ENCODE measurements at regions not wholly inside any gene's neighbourhood (a gene's known extent, or its start where the extent isn't known, plus 50 kb on each side); places are given as distances from the start of the nearest gene placed in this dataset.

DNA sequence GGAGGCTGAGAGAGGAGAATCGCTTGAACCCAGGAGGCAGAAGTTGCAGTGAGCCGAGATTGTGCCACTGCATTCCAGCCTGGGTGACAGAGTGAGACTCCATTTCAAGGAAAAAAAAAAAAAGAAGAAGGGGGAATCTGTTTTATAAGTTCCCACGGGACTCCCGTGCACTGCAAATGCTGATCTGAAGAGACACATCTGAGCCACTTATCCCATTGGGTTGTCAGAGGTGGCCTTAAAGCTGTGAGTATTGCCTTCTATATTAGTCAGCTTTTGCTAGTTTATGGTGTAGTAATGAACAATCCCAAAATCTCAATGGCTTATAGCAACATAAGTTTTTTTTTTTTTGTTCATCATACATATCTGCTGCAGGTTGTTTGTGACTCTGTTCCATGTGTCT lies 82.8 kb downstream of the MRM1 start:
- H3K4me1 ChIP-seq (ENCODE audit: insufficient read depth, low read length), result no peaks in the 10 kb centered on the region
- TF ChIP-seq, protein P1, sequence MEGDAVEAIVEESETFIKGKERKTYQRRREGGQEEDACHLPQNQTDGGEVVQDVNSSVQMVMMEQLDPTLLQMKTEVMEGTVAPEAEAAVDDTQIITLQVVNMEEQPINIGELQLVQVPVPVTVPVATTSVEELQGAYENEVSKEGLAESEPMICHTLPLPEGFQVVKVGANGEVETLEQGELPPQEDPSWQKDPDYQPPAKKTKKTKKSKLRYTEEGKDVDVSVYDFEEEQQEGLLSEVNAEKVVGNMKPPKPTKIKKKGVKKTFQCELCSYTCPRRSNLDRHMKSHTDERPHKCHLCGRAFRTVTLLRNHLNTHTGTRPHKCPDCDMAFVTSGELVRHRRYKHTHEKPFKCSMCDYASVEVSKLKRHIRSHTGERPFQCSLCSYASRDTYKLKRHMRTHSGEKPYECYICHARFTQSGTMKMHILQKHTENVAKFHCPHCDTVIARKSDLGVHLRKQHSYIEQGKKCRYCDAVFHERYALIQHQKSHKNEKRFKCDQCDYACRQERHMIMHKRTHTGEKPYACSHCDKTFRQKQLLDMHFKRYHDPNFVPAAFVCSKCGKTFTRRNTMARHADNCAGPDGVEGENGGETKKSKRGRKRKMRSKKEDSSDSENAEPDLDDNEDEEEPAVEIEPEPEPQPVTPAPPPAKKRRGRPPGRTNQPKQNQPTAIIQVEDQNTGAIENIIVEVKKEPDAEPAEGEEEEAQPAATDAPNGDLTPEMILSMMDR (IDR thresholded peaks at IDR 0.05; ENCODE audit: borderline replicate concordance, extremely low read depth, low read length, poor library complexity, severe bottlenecking), result no peak
- no peak overlapping the region for H3K9ac ChIP-seq (ENCODE audit: low read depth, low read length)
- H3K27ac ChIP-seq (ENCODE audit: low read length), result no peak overlapping the region
- H3K36me3 ChIP-seq (ENCODE audit: insufficient read depth, low read length), result no peaks in the 10 kb centered on the region
- no peak overlapping the region for H2AFZ ChIP-seq (ENCODE audit: low read depth, low read length)
- no peak overlapping the region for H3K4me2 ChIP-seq (ENCODE audit: insufficient read depth, low read length)
- no peaks in the 10 kb centered on the region for H3K79me2 ChIP-seq (ENCODE audit: insufficient read depth, low read length)
- ATAC-seq (ENCODE audit: insufficient read depth, low read depth), result no peak
- H3K4me3 ChIP-seq (ENCODE audit: low read depth in 1 of 2, low read length in 2 of 2), result no peak overlapping the region
- H4K20me1 ChIP-seq (ENCODE audit: insufficient read depth, low read length), result peaks cover 4% of the 10 kb centered on the region; the same call in 1 of the 2 replicates
- no peak for DNase-seq
- H3K9me3 ChIP-seq (ENCODE audit: insufficient read depth, low read length, severe bottlenecking), result no peaks in the 10 kb centered on the region
- no peaks in the 10 kb centered on the region for H3K27me3 ChIP-seq (ENCODE audit: insufficient read depth, low read length, poor library complexity)

- TF ChIP-seq, protein P1 (IDR thresholded peaks at IDR 0.05; ENCODE audit: borderline replicate concordance, extremely low read depth, low read length, poor library complexity, severe bottlenecking), result no peak
- TF ChIP-seq EZH2 (IDR thresholded peaks at IDR 0.05; ENCODE audit: borderline replicate concordance, low read depth, low read length, severe bottlenecking), result no peak
- Histone ChIP-seq H3K4me1 (ENCODE audit: insufficient read depth, low read length) (no peaks in the 10 kb centered on the region), H3K36me3 (ENCODE audit: insufficient read depth, low read length) (no peaks in the 10 kb centered on the region), H3K27me3 (ENCODE audit: insufficient read depth, low read length, poor library complexity) (peaks cover 2% of the 10 kb centered on the region), H3K9me3 (ENCODE audit: insufficient read depth, low read length, severe bottlenecking) (no peaks in the 10 kb centered on the region), H4K20me1 (ENCODE audit: insufficient read depth, low read length) (peaks cover 4% of the 10 kb centered on the region; the same call in 1 of the 2 replicates), H3K27ac (ENCODE audit: low read length) (no peak overlapping the region), H3K79me2 (ENCODE audit: insufficient read depth, low read length) (no peaks in the 10 kb centered on the region), H2AFZ (ENCODE audit: low read depth, low read length) (no peak overlapping the region), H3K4me3 (ENCODE audit: low read depth in 1 of 2, low read length in 2 of 2) (no peak overlapping the region), H3K4me2 (ENCODE audit: insufficient read depth, low read length) (no peak overlapping the region), H3K9ac (ENCODE audit: low read depth, low read length) (no peak overlapping the region)
- DNase-seq (no peak), ATAC-seq (ENCODE audit: insufficient read depth, low read depth) (no peak)
Observed at GRCh38 chr17:36686123-36686669, 84.8 kb downstream of the MRM1 start.

DNA sequence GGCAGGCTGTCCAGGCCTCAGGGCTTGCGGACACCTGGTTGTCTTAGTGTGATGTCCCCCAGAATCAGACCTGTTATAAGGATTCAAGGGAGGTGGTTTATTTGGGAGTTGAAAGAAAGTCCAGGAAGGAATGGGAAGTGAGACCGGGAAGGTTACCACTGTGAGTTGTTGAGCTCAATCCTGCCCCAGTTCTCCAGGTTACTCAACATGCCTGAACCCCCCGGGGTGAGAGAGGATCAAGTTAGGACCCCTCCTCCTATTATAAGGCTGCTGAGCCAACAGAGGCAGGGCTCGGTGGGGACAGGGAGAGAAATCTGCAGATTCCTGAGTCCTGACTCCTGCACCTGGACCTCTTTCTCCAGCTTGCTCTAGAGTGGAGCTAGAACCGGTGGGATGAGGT lies 86.4 kb downstream of the MRM1 start:
- TF ChIP-seq, protein P1 (IDR thresholded peaks at IDR 0.05; ENCODE audit: borderline replicate concordance, extremely low read depth, low read length, poor library complexity, severe bottlenecking), result no peak
- no peak for TF ChIP-seq EZH2 (IDR thresholded peaks at IDR 0.05; ENCODE audit: borderline replicate concordance, low read depth, low read length, severe bottlenecking)
- Histone ChIP-seq H3K36me3 (ENCODE audit: insufficient read depth, low read length) (no peaks in the 10 kb centered on the region), H3K27ac (ENCODE audit: low read length) (no peak overlapping the region), H2AFZ (ENCODE audit: low read depth, low read length) (no peak overlapping the region), H3K4me3 (ENCODE audit: low read depth in 1 of 2, low read length in 2 of 2) (no peak overlapping the region), H3K9me3 (ENCODE audit: insufficient read depth, low read length, severe bottlenecking) (no peaks in the 10 kb centered on the region), H3K4me2 (ENCODE audit: insufficient read depth, low read length) (no peak overlapping the region), H4K20me1 (ENCODE audit: insufficient read depth, low read length) (peaks cover 4% of the 10 kb centered on the region; the same call in 1 of the 2 replicates), H3K9ac (ENCODE audit: low read depth, low read length) (no peak overlapping the region), H3K4me1 (ENCODE audit: insufficient read depth, low read length) (no peaks in the 10 kb centered on the region), H3K79me2 (ENCODE audit: insufficient read depth, low read length) (no peaks in the 10 kb centered on the region), H3K27me3 (ENCODE audit: insufficient read depth, low read length, poor library complexity) (peaks cover 11% of the 10 kb centered on the region)
- DNase-seq (no peak), ATAC-seq (ENCODE audit: insufficient read depth, low read depth) (no peak)

Measured in DND-41 (cell line).